H1 (cell line): ENCODE measurements at regions not wholly inside any gene's neighbourhood (a gene's known extent, or its start where the extent isn't known, plus 50 kb on each side); places are given as distances from the start of the nearest gene placed in this dataset.

Source experiments
- POU5F1 ChIP-seq: IDR thresholded peaks from 2 replicates; pipeline ENCODE4 v1.6.1; 2011; ENCODE audit warnings: low read depth, mild to moderate bottlenecking, low read length, moderate library complexity
- RBBP5 ChIP-seq: IDR thresholded peaks from 2 replicates; pipeline ENCODE4 v1.7.1; 2012; ENCODE audit warnings: low read depth, mild to moderate bottlenecking, inconsistent platforms, low read length, moderate library complexity, borderline replicate concordance
- RNF2 ChIP-seq: fragments of 200-900, 300-1000 bp; sonication (generic); IDR thresholded peaks from 2 replicates; pipeline ENCODE4 v1.7.1; 2016; ENCODE audit warnings: borderline replicate concordance, low read depth, mild to moderate bottlenecking, antibody characterized with exemption, low read length; ENCODE audit not compliant: poor library complexity, severe bottlenecking; ENCODE audit errors: missing control alignments
- SIX5 ChIP-seq: IDR thresholded peaks from 2 replicates; pipeline ENCODE4 v1.6.1; 2011; ENCODE audit warnings: mild to moderate bottlenecking, low read depth, low read length
- SRF ChIP-seq: IDR thresholded peaks from 2 replicates; pipeline ENCODE4 v1.6.1; 2011; ENCODE audit warnings: mild to moderate bottlenecking, low read depth, low read length, moderate library complexity

GRCh38 chr14:44640416-44640815 lies 133.3 kb upstream of the FSCB start (continued):
- TF ChIP-seq POU5F1, result no peak
- no peak for TF ChIP-seq SRF
- no peak for TF ChIP-seq RNF2
- no peak for TF ChIP-seq SIX5
- TF ChIP-seq RBBP5, result no peak
